ENCODE measurements at regions not wholly inside any gene's neighbourhood (a gene's known extent, or its start where the extent isn't known, plus 50 kb on each side); places are given as distances from the start of the nearest gene placed in this dataset.
A peak's percentile ranks its signal among the peaks of the same experiment; 100 is the strongest.

DNA sequence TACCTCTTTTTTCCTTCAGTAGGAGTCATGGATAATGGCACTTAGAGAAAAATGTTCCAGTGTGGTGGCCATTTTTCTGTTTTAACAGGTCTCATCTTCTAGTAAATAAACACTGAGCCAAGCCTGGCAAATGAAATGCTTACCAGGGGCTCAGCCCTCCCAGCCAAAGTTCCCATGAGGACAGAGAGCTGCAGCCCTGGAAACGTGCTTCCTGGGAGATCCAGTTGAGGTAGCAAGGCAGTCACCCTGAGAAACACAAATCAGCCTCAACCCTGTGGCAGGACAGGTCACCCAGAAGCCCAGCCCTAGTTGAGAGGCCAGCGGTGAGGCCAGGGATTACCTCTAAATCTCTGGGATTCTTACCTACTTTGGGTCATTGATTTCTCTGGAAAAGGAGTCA, 140.1 kb downstream of the LNPK start:
- TF ChIP-seq, protein P1, sequence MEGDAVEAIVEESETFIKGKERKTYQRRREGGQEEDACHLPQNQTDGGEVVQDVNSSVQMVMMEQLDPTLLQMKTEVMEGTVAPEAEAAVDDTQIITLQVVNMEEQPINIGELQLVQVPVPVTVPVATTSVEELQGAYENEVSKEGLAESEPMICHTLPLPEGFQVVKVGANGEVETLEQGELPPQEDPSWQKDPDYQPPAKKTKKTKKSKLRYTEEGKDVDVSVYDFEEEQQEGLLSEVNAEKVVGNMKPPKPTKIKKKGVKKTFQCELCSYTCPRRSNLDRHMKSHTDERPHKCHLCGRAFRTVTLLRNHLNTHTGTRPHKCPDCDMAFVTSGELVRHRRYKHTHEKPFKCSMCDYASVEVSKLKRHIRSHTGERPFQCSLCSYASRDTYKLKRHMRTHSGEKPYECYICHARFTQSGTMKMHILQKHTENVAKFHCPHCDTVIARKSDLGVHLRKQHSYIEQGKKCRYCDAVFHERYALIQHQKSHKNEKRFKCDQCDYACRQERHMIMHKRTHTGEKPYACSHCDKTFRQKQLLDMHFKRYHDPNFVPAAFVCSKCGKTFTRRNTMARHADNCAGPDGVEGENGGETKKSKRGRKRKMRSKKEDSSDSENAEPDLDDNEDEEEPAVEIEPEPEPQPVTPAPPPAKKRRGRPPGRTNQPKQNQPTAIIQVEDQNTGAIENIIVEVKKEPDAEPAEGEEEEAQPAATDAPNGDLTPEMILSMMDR (IDR thresholded peaks at IDR 0.05), result no peak
- intact Hi-C loops (cut with DNase I; ENCODE audit: low total_unique reads), result no loop called here
- Histone ChIP-seq H3K4me3 (no peak overlapping the region), H3K4me1 (peaks cover 0 to 2% (median under 1%) of the 10 kb centered on the region in 4 donors), H3K9me3 (no peaks in the 10 kb centered on the region), H3K27me3 (no peaks in the 10 kb centered on the region), H3K27ac (no peak overlapping the region), H3K36me3 (no peaks in the 10 kb centered on the region)
- no peak for DNase-seq

DNA sequence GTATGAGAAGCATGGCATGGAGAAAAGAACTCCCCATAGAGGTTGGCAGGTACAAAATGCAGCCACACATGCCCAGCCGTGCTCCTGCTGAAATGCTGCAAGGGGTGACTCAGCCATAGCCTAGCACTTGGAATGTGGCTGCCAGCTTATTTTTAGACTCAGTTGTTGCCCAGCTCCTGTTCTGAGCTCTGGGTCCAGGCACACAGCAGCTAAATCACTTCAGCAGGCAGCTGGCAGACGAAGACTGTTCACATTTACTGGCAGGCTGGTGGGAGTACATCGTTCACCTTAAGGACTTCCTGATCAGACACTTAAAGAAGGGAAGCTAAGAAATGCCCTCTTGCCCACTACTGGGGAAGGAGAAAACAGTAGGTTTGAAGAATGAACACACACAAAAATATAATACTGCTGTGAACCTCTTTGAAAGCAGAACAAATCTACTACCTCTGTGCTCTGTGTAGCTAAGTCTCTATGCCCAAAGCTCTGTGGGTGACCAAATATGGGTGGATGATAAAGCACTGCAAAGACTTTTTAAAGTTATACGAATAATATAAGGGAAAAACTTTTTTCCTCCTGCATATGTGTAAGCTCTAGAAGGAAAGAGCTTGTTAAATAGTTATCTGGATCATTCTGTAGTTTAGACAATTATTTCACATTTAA, 146.1 kb downstream of the LNPK start:
- DNase-seq, result peak; percentile 48 to 88
- H3K27me3 ChIP-seq, result no peaks in the 10 kb centered on the region
- no peaks in the 10 kb centered on the region for H3K36me3 ChIP-seq
- H3K27ac ChIP-seq, result peak overlapping the region; percentile 74 to 86
- H3K4me3 ChIP-seq, result peak overlapping the region; percentile 30 to 31
- peaks cover 0 to 26% (median 10%) of the 10 kb centered on the region in 4 donors for H3K4me1 ChIP-seq
- no peaks in the 10 kb centered on the region for H3K9me3 ChIP-seq
- TF ChIP-seq, protein P1 (IDR thresholded peaks at IDR 0.05), result no peak
- intact Hi-C loops (cut with DNase I; ENCODE audit: low total_unique reads), result no loop called here

DNA sequence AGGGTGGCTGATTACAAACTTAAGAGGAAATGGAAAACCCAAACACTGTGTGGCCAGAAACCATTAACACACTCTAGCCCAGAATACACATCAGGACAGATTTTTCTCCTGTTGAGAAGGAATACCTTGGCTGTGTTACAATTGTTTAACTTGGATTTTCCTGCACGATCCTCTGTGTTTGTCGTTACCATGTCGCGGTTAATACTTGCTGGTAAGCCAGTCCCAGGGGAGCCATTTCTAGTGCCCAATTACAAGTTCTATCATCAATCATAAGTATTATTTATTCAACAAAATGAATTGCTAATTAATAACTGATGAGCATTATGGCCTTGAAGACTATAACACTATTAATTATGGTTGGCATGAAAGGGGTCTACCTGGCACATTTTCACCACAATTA, 146.8 kb downstream of the LNPK start:
- peak overlapping the region; percentile 74 to 86 for H3K27ac ChIP-seq
- DNase-seq, result no peak

DNA sequence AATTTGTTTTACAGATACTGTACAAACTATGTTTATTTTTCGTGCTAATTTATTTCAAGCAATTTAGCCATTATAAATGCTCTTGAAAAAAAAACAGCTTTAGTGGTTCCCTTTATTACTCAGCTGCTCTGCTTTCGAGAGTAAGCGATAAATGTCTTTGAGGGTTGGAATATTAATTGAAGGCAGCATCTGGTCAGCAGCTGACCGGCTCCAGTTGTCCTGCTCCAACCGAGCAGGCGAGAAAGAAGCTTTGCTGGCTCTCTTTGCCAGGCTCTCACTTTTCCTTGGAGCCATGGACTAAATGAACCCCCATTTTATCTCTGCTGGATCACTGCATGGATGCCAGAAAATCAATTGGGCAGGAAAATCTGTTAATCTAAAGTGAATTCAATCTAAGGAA, 147.4 kb downstream of the LNPK start:
- Histone ChIP-seq H3K4me3 (no peak overlapping the region), H3K9me3 (no peaks in the 10 kb centered on the region), H3K27ac (peak overlapping the region in 1 of 2 donors; percentile 86), H3K4me1 (peaks cover 0 to 26% (median 10%) of the 10 kb centered on the region in 4 donors), H3K36me3 (no peaks in the 10 kb centered on the region), H3K27me3 (no peaks in the 10 kb centered on the region)
- DNase-seq, result no peak
- intact Hi-C loops (cut with DNase I; ENCODE audit: low total_unique reads), result no loop called here
- TF ChIP-seq, protein P1 (IDR thresholded peaks at IDR 0.05), result no peak

More for the DNA sequence above, 146.8 kb downstream of the LNPK start:
- no peaks in the 10 kb centered on the region for H3K9me3 ChIP-seq
- TF ChIP-seq, protein P1 (IDR thresholded peaks at IDR 0.05), result no peak
- no peaks in the 10 kb centered on the region for H3K36me3 ChIP-seq
- H3K27me3 ChIP-seq, result no peaks in the 10 kb centered on the region
- peaks cover 0 to 26% (median 10%) of the 10 kb centered on the region in 4 donors for H3K4me1 ChIP-seq
- no peak overlapping the region for H3K4me3 ChIP-seq
- intact Hi-C loops (cut with DNase I; ENCODE audit: low total_unique reads), result no loop called here

DNA sequence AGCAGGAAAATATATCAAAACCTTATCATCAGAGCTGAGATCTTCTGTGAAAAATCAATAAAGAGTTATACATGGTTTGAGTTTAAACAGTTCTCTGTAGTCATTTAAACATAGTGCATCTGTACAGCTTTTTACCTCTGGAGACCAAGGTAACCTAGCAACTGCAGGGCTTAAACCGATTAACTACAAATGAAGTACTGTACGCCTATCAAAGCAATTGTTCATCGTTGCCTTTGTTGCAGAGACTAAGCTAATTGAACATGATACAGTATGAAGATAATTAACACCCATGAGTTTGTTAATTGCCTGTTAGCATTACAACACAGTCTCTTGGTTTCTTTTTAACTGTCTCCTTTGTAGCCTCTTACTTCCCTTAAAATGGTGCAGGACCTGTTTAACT, 147.9 kb downstream of the LNPK start:
- Histone ChIP-seq H3K27me3 (no peaks in the 10 kb centered on the region), H3K9me3 (no peaks in the 10 kb centered on the region), H3K4me1 (peaks cover 0 to 26% (median 10%) of the 10 kb centered on the region in 4 donors), H3K4me3 (no peak overlapping the region), H3K36me3 (no peaks in the 10 kb centered on the region), H3K27ac (no peak overlapping the region)
- intact Hi-C loops (cut with DNase I; ENCODE audit: low total_unique reads), result no loop called here
- DNase-seq, result no peak
- TF ChIP-seq, protein P1 (IDR thresholded peaks at IDR 0.05), result no peak

DNA sequence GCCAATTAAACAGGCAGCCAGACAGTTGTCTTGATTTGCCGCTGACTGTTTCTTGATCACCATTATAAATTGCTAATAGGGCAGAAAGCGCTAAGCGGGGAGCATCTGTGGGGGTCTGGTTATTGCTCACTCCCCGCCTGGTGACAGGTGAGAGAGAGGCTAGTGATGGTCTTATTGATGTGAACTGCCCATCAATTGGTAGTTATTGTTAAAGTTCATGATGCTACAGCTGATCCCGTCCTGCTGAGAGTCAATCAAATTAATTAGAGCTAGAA, 148.5 kb downstream of the LNPK start:
- intact Hi-C loops (cut with DNase I; ENCODE audit: low total_unique reads), result no loop called here
- no peak overlapping the region for H3K4me3 ChIP-seq
- TF ChIP-seq, protein P1 (IDR thresholded peaks at IDR 0.05), result no peak
- DNase-seq, result no peak
- no peaks in the 10 kb centered on the region for H3K27me3 ChIP-seq
- peaks cover 0 to 26% (median 10%) of the 10 kb centered on the region in 4 donors for H3K4me1 ChIP-seq
- no peak overlapping the region for H3K27ac ChIP-seq
- H3K9me3 ChIP-seq, result no peaks in the 10 kb centered on the region
- no peaks in the 10 kb centered on the region for H3K36me3 ChIP-seq

Data from tibial artery (tissue), 4 donors.